ENCODE measurements at regions not wholly inside any gene's neighbourhood (a gene's known extent, or its start where the extent isn't known, plus 50 kb on each side); places are given as distances from the start of the nearest gene placed in this dataset.
"Not testable (repeated sequence)": the region's sequence is repeated elsewhere in the genome, so short reads cannot be mapped to it uniquely, and the experiment has no call there.

GRCh38 chr9:106773750-106774149 is 89.2 kb upstream of the ZNF462 start:
- no peak for DNase-seq (ENCODE audit: extremely low read depth, low read depth)
- H3K4me3 ChIP-seq (replicated peaks; ENCODE audit: low read depth, low read length), result no peak overlapping the region
- no peak for TF ChIP-seq CTCF (IDR thresholded peaks at IDR 0.05; ENCODE audit: low read depth, low read length, missing control alignments)

GRCh38 chr9:106775960-106776359 is 87.0 kb upstream of the ZNF462 start:
- H3K4me3 ChIP-seq (replicated peaks; ENCODE audit: low read depth, low read length), result no peak overlapping the region
- no peak for DNase-seq (ENCODE audit: extremely low read depth, low read depth)
- no peak for TF ChIP-seq CTCF (IDR thresholded peaks at IDR 0.05; ENCODE audit: low read depth, low read length, missing control alignments)

GRCh38 chr9:106779796-106780195 is 83.2 kb upstream of the ZNF462 start:
- no peak for TF ChIP-seq CTCF (IDR thresholded peaks at IDR 0.05; ENCODE audit: low read depth, low read length, missing control alignments)
- no peak overlapping the region for H3K4me3 ChIP-seq (replicated peaks; ENCODE audit: low read depth, low read length)
- no peak for DNase-seq (ENCODE audit: extremely low read depth, low read depth)

- no peak overlapping the region for H3K4me3 ChIP-seq (replicated peaks; ENCODE audit: low read depth, low read length)
- no peak for DNase-seq (ENCODE audit: extremely low read depth, low read depth)
- TF ChIP-seq CTCF (IDR thresholded peaks at IDR 0.05; ENCODE audit: low read depth, low read length, missing control alignments), result no peak
These were observed 79.8 kb upstream of the ZNF462 start for GRCh38 chr9:106783121-106783520.

- no peak for TF ChIP-seq CTCF (IDR thresholded peaks at IDR 0.05; ENCODE audit: low read depth, low read length, missing control alignments)
- H3K4me3 ChIP-seq (replicated peaks; ENCODE audit: low read depth, low read length), result no peak overlapping the region
- DNase-seq (ENCODE audit: extremely low read depth, low read depth), result no peak
These were observed 78.9 kb upstream of the ZNF462 start for GRCh38 chr9:106784076-106784475.

- no peak for DNase-seq (ENCODE audit: extremely low read depth, low read depth)
- no peak overlapping the region for H3K4me3 ChIP-seq (replicated peaks; ENCODE audit: low read depth, low read length)
- TF ChIP-seq CTCF (IDR thresholded peaks at IDR 0.05; ENCODE audit: low read depth, low read length, missing control alignments), result no peak
These were observed 77.8 kb upstream of the ZNF462 start for GRCh38 chr9:106785200-106785599.

- DNase-seq (ENCODE audit: extremely low read depth, low read depth); H3K4me3 ChIP-seq (replicated peaks; ENCODE audit: low read depth, low read length): not testable (repeated sequence)
These were observed 74.9 kb upstream of the ZNF462 start for GRCh38 chr9:106788021-106788420.
